ENCODE measurements at regions not wholly inside any gene's neighbourhood (a gene's known extent, or its start where the extent isn't known, plus 50 kb on each side); places are given as distances from the start of the nearest gene placed in this dataset.
A peak's percentile ranks its signal among the peaks of the same experiment; 100 is the strongest.

GRCh38 chr4:43345323-43345925 is 452.9 kb downstream of the GRXCR1 start:
- no peak for DNase-seq (ENCODE audit: low read depth)

- no peak for DNase-seq (ENCODE audit: low read depth)
Measured at GRCh38 chr4:43348591-43348990, 456.1 kb downstream of the GRXCR1 start.

GRCh38 chr4:43351970-43352806 is 459.7 kb downstream of the GRXCR1 start:
- no peak for DNase-seq (ENCODE audit: low read depth)

GRCh38 chr4:43352859-43353258 is 460.3 kb downstream of the GRXCR1 start:
- no peak for DNase-seq (ENCODE audit: low read depth)

GRCh38 chr4:43353552-43353951 is 461.0 kb downstream of the GRXCR1 start:
- no peak for DNase-seq (ENCODE audit: low read depth)

- DNase-seq (ENCODE audit: low read depth), result no peak
Measured at GRCh38 chr4:43356786-43357185, 464.3 kb downstream of the GRXCR1 start.

- DNase-seq (ENCODE audit: low read depth), result no peak
Measured at GRCh38 chr4:43357252-43357974, 464.9 kb downstream of the GRXCR1 start.

GRCh38 chr4:43360296-43360695 is 467.8 kb downstream of the GRXCR1 start:
- DNase-seq (ENCODE audit: low read depth), result no peak

- no peak for DNase-seq (ENCODE audit: low read depth)
Measured at GRCh38 chr4:43362875-43363636, 470.5 kb downstream of the GRXCR1 start.

GRCh38 chr4:43369036-43369594 is 476.6 kb downstream of the GRXCR1 start:
- DNase-seq (ENCODE audit: low read depth), result no peak

GRCh38 chr4:43373201-43373600 is 480.7 kb downstream of the GRXCR1 start:
- no peak for DNase-seq (ENCODE audit: low read depth)

GRCh38 chr4:43374216-43374751 is 481.8 kb downstream of the GRXCR1 start:
- DNase-seq (ENCODE audit: low read depth), result no peak

GRCh38 chr4:43379016-43379415 is 486.5 kb downstream of the GRXCR1 start:
- DNase-seq (ENCODE audit: low read depth), result no peak

- DNase-seq (ENCODE audit: low read depth), result no peak
Measured at GRCh38 chr4:43380093-43380492, 487.6 kb downstream of the GRXCR1 start.

- no peak for DNase-seq (ENCODE audit: low read depth)
Measured at GRCh38 chr4:43391069-43391468, 498.6 kb downstream of the GRXCR1 start.

GRCh38 chr4:43394976-43395375 is 502.5 kb downstream of the GRXCR1 start:
- DNase-seq (ENCODE audit: low read depth), result peak; percentile 5

GRCh38 chr4:43399726-43400125 is 507.2 kb downstream of the GRXCR1 start:
- no peak for DNase-seq (ENCODE audit: low read depth)

GRCh38 chr4:43402393-43402792 is 509.9 kb downstream of the GRXCR1 start:
- DNase-seq (ENCODE audit: low read depth), result no peak

- DNase-seq (ENCODE audit: low read depth), result no peak
Measured at GRCh38 chr4:43410636-43411035, 518.1 kb downstream of the GRXCR1 start.

- DNase-seq (ENCODE audit: low read depth), result peak; percentile 28
Measured at GRCh38 chr4:43411226-43411625, 518.7 kb downstream of the GRXCR1 start.

GRCh38 chr4:43423276-43423675 is 530.8 kb downstream of the GRXCR1 start:
- no peak for DNase-seq (ENCODE audit: low read depth)
